ENCODE measurements at regions not wholly inside any gene's neighbourhood (a gene's known extent, or its start where the extent isn't known, plus 50 kb on each side); places are given as distances from the start of the nearest gene placed in this dataset.

GRCh38 chr7:51764976-51765375 is 448.4 kb upstream of the COBL start:
- TF ChIP-seq CTCF (IDR thresholded peaks at IDR 0.05; ENCODE audit: insufficient read depth, low read depth, low read length) = no peak
- TF ChIP-seq EZH2 (IDR thresholded peaks at IDR 0.05; ENCODE audit: insufficient read depth, low read length) = no peak

All from astrocyte (in vitro differentiated cells and primary cell).